Stimulated activated CD4-positive, alpha-beta T cell treated with anti-CD3 and anti-CD28 coated beads, Interleukin-12 subunit alpha, Interleukin-12 subunit beta, amount 100 ng/mL, for 48 hours (primary cell): ENCODE measurements at regions not wholly inside any gene's neighbourhood (a gene's known extent, or its start where the extent isn't known, plus 50 kb on each side); places are given as distances from the start of the nearest gene placed in this dataset.

Source experiments
- DNase-seq, 3 donors: peaks; one replicate each; pipeline ENCODE4 v3.0.0-alpha.2; 2020; ENCODE audit warnings: low read depth in 2 of 3, low spot score in 1 of 3

GRCh38 chr5:165940541-165940940 is 2350.9 kb upstream of the WWC1 start:
- no peak for DNase-seq

- DNase-seq: no peak
These were observed 2334.6 kb upstream of the WWC1 start for GRCh38 chr5:165956854-165957253.

GRCh38 chr5:165981671-165982070 is 2309.8 kb upstream of the WWC1 start:
- DNase-seq: no peak

GRCh38 chr5:165996201-165996875 is 2295.1 kb upstream of the WWC1 start:
- no peak for DNase-seq

- DNase-seq: no peak
These were observed 2291.6 kb upstream of the WWC1 start for GRCh38 chr5:165999693-166000320.

- no peak for DNase-seq
These were observed 2287.4 kb upstream of the WWC1 start for GRCh38 chr5:166004006-166004405.

GRCh38 chr5:166013415-166013814 is 2278.0 kb upstream of the WWC1 start:
- no peak for DNase-seq

- DNase-seq: no peak
These were observed 2277.2 kb upstream of the WWC1 start for GRCh38 chr5:166014256-166014655.

GRCh38 chr5:166018716-166019115 is 2272.7 kb upstream of the WWC1 start:
- DNase-seq: no peak

- no peak for DNase-seq
These were observed 2269.4 kb upstream of the WWC1 start for GRCh38 chr5:166022065-166022464.

- DNase-seq: no peak
These were observed 2266.5 kb upstream of the WWC1 start for GRCh38 chr5:166024970-166025369.

GRCh38 chr5:166027582-166027981 is 2263.9 kb upstream of the WWC1 start:
- no peak for DNase-seq

- no peak for DNase-seq
These were observed 2259.5 kb upstream of the WWC1 start for GRCh38 chr5:166031926-166032325.

GRCh38 chr5:166032601-166033000 is 2258.8 kb upstream of the WWC1 start:
- no peak for DNase-seq

GRCh38 chr5:166045961-166046360 is 2245.5 kb upstream of the WWC1 start:
- DNase-seq: no peak

- no peak for DNase-seq
These were observed 2244.5 kb upstream of the WWC1 start for GRCh38 chr5:166046956-166047355.

GRCh38 chr5:166050531-166050930 is 2240.9 kb upstream of the WWC1 start:
- DNase-seq: no peak

GRCh38 chr5:166058660-166059059 is 2232.8 kb upstream of the WWC1 start:
- no peak for DNase-seq

GRCh38 chr5:166062094-166062493 is 2229.4 kb upstream of the WWC1 start:
- DNase-seq: no peak

- no peak for DNase-seq
These were observed 2228.7 kb upstream of the WWC1 start for GRCh38 chr5:166062719-166063118.

- DNase-seq: no peak
These were observed 2228.2 kb upstream of the WWC1 start for GRCh38 chr5:166063261-166063660.

- no peak for DNase-seq
These were observed 2222.7 kb upstream of the WWC1 start for GRCh38 chr5:166068547-166069335.
